Stomach (tissue), 8 donors: ENCODE measurements at regions not wholly inside any gene's neighbourhood (a gene's known extent, or its start where the extent isn't known, plus 50 kb on each side); places are given as distances from the start of the nearest gene placed in this dataset.

Experiments
- DNase-seq, 2 donors: peaks; one replicate each; pipeline versions ENCODE4 v3.0.0 to v3.0.0-alpha.2; 2013 to 2019
- H3K27ac ChIP-seq, 5 donors: fragments of 200-600 bp in 4 of 5; sonication (generic) in 4 of 5; one replicate each; pipeline ENCODE4 v1.5.1; 2013 to 2019; ENCODE audit warnings: mild to moderate bottlenecking in 1 of 5, moderate library complexity in 1 of 5
- H3K27me3 ChIP-seq, 3 donors: fragments of 200-600 bp; sonication (generic); one replicate each; pipeline ENCODE4 v1.5.1; 2017 to 2019; ENCODE audit warnings: mixed run types in 1 of 3
- H3K36me3 ChIP-seq, 4 donors: fragments of 200-600 bp; sonication (generic); 1 replicate in 3 of 4; 2 replicates in 1 of 4; pipeline ENCODE4 v1.5.1; 2016 to 2019
- H3K4me1 ChIP-seq, 4 donors: fragments of 200-600 bp; sonication (generic); one replicate each; pipeline ENCODE4 v1.5.1; 2016 to 2019
- H3K4me3 ChIP-seq, 4 donors: fragments of 200-600 bp; sonication (generic) in 3 of 4; one replicate each; pipeline ENCODE4 v1.5.1; 2016 to 2019; ENCODE audit warnings: mild to moderate bottlenecking in 1 of 4
- H3K9me3 ChIP-seq, 4 donors: fragments of 200-600 bp; sonication (generic); one replicate each; pipeline ENCODE4 v1.5.1; 2016 to 2019
- EP300 ChIP-seq: sonication (generic); formaldehyde crosslinking; IDR thresholded peaks from one replicate; pipeline ENCODE4 v1.6.1; 2017; ENCODE audit warnings: antibody characterized with exemption
- POLR2A ChIP-seq, 4 donors: fragments of 450-650 bp; IDR thresholded peaks; one replicate each; pipeline ENCODE4 v1.6.1; 2016; ENCODE audit warnings: antibody characterized with exemption in 4 of 4, control low read depth in 2 of 4, mild to moderate bottlenecking in 1 of 4, moderate library complexity in 1 of 4
- POLR2AphosphoS5 ChIP-seq, 3 donors: sonication (generic); formaldehyde crosslinking; IDR thresholded peaks; one replicate each; pipeline ENCODE4 v1.6.1; 2016; ENCODE audit warnings: antibody characterized with exemption in 3 of 3
- WGBS, 5 donors: extraction: QIAGEN DNeasy Blood & Tissue Kit in 3 of 5; methylation state at CpG; one replicate each; pipeline versions ENCODE4 v1.1.5 to v1.1.7; 2013 to 2018; 5-methylcytosine and 5-hydroxymethylcytosine counted together
- intact Hi-C: fragments of 100-400 bp; cut with DNase I; formaldehyde crosslinking; loops from one replicate; pipeline ENCODE4 v1.15.1; 2023; ENCODE audit warnings: low total_unique reads
- TF ChIP-seq, protein P1 (sequence below), 7 experiments: fragments of 450-650 bp in 4 of 7; fragments of 200-600 bp in 3 of 7; sonication (generic) in 3 of 7; IDR thresholded peaks; one replicate each; pipeline ENCODE4 v1.5.1; 2016 to 2019; ENCODE audit warnings: antibody characterized with exemption in 7 of 7, control low read depth in 2 of 7, mild to moderate bottlenecking in 1 of 7
- donor health status: healthy with polysubstance abuse.
- donor health status: Bipolar disorder and iron deficiency.
- donor health status: healthy.

DNA sequence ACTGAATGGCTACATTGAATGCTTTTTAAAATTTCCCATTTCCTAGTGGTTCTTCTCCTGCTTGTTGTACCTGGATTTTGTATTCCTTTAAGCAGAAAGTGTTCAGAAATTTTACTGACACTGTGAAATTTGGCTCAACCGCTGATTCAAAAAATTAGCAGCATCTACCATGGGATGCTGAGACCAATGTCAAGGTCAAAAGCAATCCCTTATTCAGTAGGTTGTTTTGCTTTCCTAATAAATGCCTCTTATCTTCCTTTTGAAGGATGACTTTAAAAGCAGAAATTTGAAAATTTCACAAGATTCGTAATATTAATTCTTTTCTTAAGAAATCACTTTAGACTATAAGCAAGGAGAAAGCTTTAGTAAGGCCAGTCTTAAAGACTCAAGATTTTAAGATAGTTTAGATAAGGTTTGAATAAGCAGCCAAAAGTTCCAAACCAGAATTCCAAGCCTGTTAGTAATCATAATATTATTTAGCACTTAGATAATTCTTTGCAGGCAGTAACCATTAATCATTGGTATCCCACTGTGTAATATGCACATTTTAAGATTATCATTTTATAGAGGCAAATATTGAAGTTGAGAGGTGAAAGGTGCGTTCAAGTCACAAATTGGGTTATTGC is 508.8 kb downstream of the ANKRD50 start:
- no peak for TF ChIP-seq POLR2AphosphoS5 (IDR thresholded peaks at IDR 0.05)
- TF ChIP-seq, protein P1, sequence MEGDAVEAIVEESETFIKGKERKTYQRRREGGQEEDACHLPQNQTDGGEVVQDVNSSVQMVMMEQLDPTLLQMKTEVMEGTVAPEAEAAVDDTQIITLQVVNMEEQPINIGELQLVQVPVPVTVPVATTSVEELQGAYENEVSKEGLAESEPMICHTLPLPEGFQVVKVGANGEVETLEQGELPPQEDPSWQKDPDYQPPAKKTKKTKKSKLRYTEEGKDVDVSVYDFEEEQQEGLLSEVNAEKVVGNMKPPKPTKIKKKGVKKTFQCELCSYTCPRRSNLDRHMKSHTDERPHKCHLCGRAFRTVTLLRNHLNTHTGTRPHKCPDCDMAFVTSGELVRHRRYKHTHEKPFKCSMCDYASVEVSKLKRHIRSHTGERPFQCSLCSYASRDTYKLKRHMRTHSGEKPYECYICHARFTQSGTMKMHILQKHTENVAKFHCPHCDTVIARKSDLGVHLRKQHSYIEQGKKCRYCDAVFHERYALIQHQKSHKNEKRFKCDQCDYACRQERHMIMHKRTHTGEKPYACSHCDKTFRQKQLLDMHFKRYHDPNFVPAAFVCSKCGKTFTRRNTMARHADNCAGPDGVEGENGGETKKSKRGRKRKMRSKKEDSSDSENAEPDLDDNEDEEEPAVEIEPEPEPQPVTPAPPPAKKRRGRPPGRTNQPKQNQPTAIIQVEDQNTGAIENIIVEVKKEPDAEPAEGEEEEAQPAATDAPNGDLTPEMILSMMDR (IDR thresholded peaks at IDR 0.05): no peak
- TF ChIP-seq EP300: no peak
- no peak for TF ChIP-seq POLR2A (IDR thresholded peaks at IDR 0.05)
- peak in 1 of 2 donors; percentile 38 for DNase-seq
- WGBS, 5 donors: 61 to 79% (median 69%) methylated on average over 3 of the region's 3 CpGs
- intact Hi-C loops: no loop called here
- H3K27ac ChIP-seq: no peak overlapping the region
- no peak overlapping the region for H3K4me3 ChIP-seq
- peaks cover 0 to 14% (median 3%) of the 10 kb centered on the region in 4 donors for H3K4me1 ChIP-seq
- no peaks in the 10 kb centered on the region for H3K9me3 ChIP-seq
- no peaks in the 10 kb centered on the region for H3K36me3 ChIP-seq
- no peaks in the 10 kb centered on the region for H3K27me3 ChIP-seq

DNA sequence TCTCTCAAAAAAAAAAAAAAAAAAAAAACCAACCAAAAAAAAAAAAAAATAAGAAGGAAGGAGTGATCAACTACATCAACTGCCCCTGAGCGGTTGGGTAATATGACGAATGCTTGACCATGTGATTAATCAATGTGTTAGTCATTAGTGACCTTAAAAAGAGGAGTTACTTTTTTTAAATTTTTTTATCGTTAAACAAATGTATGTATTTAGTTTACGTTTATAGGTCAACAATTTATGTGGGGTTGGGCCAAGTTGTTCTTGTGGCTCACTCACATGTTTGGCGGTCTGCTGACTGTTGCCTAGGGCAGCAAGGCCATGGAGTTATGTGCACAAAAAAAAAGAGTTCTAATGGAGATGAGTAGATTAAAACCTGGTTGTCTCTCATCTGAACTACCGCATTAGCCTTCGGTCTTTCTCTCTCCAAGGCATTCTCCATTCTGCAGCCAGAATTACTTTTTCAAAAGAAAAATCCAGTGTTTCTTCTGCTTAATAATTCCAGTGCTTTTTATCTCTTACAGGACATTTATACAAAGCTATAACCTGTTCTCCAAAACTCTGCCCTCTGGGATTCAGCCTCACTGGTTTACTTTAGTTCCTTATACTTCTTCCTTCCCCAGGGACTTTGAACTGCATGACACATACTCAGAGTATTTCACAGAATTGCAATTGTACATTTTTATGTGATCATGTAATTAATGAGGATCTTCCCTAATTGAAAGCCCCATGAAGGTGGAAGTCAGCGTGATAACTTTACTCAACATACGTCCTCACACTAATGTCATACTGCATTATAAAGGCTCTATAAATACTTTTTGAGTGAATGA is 505.5 kb downstream of the ANKRD50 start:
- peak in 1 of 2 donors; percentile 28 for DNase-seq
- no peak overlapping the region for H3K4me3 ChIP-seq
- 69 to 86% (median 74%) methylated on average over 9 of the region's 9 CpGs for WGBS, 5 donors
- intact Hi-C loops: no loop called here
- H3K36me3 ChIP-seq: no peaks in the 10 kb centered on the region
- H3K9me3 ChIP-seq: no peaks in the 10 kb centered on the region
- TF ChIP-seq, protein P1 (IDR thresholded peaks at IDR 0.05): no peak
- no peak for TF ChIP-seq POLR2A (IDR thresholded peaks at IDR 0.05)
- TF ChIP-seq POLR2AphosphoS5 (IDR thresholded peaks at IDR 0.05): no peak
- TF ChIP-seq EP300: no peak
- H3K27ac ChIP-seq: no peak overlapping the region
- H3K27me3 ChIP-seq: no peaks in the 10 kb centered on the region
- H3K4me1 ChIP-seq: peaks cover 0 to 6% (median 0%) of the 10 kb centered on the region in 4 donors

DNA sequence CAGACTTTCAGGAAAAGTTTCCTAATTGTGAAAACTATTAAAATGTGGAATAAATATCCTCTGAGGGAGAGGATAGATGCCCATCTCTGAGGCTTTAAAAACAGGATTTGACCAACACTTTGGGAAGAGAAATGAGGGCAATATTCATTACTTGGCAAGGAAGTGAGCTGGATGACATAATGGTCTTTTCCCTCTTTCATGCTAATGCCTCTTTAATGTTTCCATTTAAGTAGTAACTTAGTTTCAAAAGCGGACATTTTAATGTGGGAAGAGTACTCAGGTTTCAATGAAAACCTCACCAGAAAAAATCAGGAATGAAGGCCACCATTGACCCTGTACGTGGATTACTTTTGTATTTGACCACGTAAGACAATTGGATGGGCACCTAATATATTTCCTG is 503.3 kb downstream of the ANKRD50 start:
- DNase-seq: no peak
- Histone ChIP-seq H3K36me3 (no peaks in the 10 kb centered on the region), H3K4me1 (peaks cover 0 to 8% (median 3%) of the 10 kb centered on the region in 4 donors), H3K27me3 (no peaks in the 10 kb centered on the region), H3K4me3 (no peak overlapping the region), H3K27ac (no peak overlapping the region), H3K9me3 (no peaks in the 10 kb centered on the region)
- intact Hi-C loops: no loop called here
- WGBS, 5 donors: 87 to 94% (median 90%) methylated on average over 3 of the region's 3 CpGs
- TF ChIP-seq POLR2A (IDR thresholded peaks at IDR 0.05): no peak
- TF ChIP-seq, protein P1 (IDR thresholded peaks at IDR 0.05): no peak
- TF ChIP-seq POLR2AphosphoS5 (IDR thresholded peaks at IDR 0.05): no peak
- TF ChIP-seq EP300: no peak

DNA sequence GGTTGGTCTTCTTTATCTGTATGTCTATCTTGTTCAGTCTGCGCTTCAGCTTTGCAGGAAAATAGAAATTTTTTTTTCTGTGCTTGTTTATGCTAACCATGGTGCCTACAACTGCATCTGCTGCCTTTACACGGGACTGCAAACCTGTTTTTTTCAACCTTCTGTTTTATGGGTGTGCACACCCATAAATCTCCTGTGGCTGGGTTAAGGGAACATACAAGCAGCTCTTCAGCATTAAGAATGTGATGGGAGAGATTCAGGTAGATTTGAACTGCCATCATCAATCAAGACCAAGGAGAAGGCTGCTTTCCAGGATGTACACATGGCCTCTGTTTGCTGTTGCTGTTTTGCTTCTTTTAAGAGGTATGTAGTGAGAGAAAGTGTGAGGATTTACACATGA is 502.9 kb downstream of the ANKRD50 start:
- no peaks in the 10 kb centered on the region for H3K36me3 ChIP-seq
- no peak overlapping the region for H3K4me3 ChIP-seq
- WGBS, 5 donors: 64 to 81% (median 78%) methylated on average over 2 of the region's 2 CpGs
- H3K27ac ChIP-seq: no peak overlapping the region
- no peak for DNase-seq
- no peaks in the 10 kb centered on the region for H3K9me3 ChIP-seq
- peaks cover 0 to 7% (median 3%) of the 10 kb centered on the region in 4 donors for H3K4me1 ChIP-seq
- TF ChIP-seq POLR2A (IDR thresholded peaks at IDR 0.05): no peak
- TF ChIP-seq EP300: no peak
- TF ChIP-seq, protein P1 (IDR thresholded peaks at IDR 0.05): no peak
- no peak for TF ChIP-seq POLR2AphosphoS5 (IDR thresholded peaks at IDR 0.05)
- no peaks in the 10 kb centered on the region for H3K27me3 ChIP-seq
- intact Hi-C loops: no loop called here
